22Rv1 (cell line): ENCODE measurements at regions not wholly inside any gene's neighbourhood (a gene's known extent, or its start where the extent isn't known, plus 50 kb on each side); places are given as distances from the start of the nearest gene placed in this dataset.

Source experiments
- ZFX ChIP-seq: fragments of 450-650 bp; IDR thresholded peaks from 2 replicates; pipeline ENCODE4 v1.6.1; 2017; ENCODE audit warnings: antibody characterized with exemption, borderline replicate concordance
- TF ChIP-seq, protein P1 (sequence below): fragments of 450-650 bp; IDR thresholded peaks from 2 replicates; pipeline ENCODE4 v1.5.1; 2017; ENCODE audit warnings: mild to moderate bottlenecking

DNA sequence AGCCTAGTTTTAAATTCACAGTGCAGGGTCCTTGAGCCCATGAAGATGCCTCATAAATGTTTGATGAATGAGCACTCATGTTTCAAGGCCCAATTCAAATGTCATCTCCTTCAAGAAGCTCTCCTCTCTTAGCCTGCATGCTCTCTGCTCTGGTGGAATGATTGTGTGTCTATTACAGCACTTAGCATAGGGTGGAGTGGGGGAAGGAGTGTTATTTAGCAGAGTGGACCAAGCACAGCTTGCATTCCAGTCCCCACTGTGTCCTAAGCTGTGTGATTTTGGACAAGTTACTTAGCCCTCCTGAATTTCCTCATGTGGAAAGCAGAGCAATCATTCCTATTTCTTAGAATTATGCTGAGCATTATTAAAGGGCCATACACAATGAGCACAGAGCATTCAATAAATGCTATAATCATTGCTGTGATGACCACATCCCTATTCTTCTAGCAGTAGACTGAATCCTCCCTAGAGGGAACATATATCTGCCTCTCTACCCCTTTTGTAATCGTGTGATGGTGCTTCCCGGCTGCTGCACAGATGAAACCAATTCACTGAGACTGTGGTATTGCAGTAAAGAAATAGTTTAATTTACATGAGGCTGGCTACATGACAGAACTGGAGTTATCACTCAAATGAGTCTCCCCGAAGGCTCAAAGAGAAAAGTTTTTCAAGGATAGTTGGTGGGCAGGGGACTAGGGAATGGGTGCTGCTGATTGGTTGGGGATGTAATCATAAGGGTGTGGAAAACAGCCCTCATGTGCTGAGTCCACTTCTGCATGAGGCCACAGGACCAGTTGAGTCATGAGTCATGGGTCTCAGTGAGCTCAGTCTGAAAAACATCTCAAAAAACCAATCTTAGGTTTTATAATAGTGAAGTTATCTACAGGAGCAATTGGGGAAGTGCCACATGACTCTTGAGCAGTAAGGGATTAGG lies 173.4 kb upstream of the NDUFV2 start:
- TF ChIP-seq, protein P1, sequence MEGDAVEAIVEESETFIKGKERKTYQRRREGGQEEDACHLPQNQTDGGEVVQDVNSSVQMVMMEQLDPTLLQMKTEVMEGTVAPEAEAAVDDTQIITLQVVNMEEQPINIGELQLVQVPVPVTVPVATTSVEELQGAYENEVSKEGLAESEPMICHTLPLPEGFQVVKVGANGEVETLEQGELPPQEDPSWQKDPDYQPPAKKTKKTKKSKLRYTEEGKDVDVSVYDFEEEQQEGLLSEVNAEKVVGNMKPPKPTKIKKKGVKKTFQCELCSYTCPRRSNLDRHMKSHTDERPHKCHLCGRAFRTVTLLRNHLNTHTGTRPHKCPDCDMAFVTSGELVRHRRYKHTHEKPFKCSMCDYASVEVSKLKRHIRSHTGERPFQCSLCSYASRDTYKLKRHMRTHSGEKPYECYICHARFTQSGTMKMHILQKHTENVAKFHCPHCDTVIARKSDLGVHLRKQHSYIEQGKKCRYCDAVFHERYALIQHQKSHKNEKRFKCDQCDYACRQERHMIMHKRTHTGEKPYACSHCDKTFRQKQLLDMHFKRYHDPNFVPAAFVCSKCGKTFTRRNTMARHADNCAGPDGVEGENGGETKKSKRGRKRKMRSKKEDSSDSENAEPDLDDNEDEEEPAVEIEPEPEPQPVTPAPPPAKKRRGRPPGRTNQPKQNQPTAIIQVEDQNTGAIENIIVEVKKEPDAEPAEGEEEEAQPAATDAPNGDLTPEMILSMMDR: no peak
- TF ChIP-seq ZFX: no peak
